ENCODE measurements at regions not wholly inside any gene's neighbourhood (a gene's known extent, or its start where the extent isn't known, plus 50 kb on each side); places are given as distances from the start of the nearest gene placed in this dataset.

GRCh38 chr17:53253956-53254597, 568.6 kb upstream of the KIF2B start:
- POLR2A ChIA-PET = no interaction called here

GRCh38 chr17:53249036-53249435, 573.7 kb upstream of the KIF2B start:
- no peaks in the 10 kb centered on the region; the same call in none of the 2 replicates for H3K9me3 ChIP-seq
- H3K36me3 ChIP-seq (replicated peaks in 1 of 2; ENCODE audit: control insufficient read depth in 1 of 2, insufficient read depth in 2 of 2, low read length in 1 of 2) = no peaks in the 10 kb centered on the region
- H3K9me2 ChIP-seq = no peaks in the 10 kb centered on the region
- H3K79me2 ChIP-seq (ENCODE audit: insufficient read depth) = no peaks in the 10 kb centered on the region
- H3K4me1 ChIP-seq (ENCODE audit: control insufficient read depth in 1 of 2, insufficient read depth in 2 of 2, low read depth in 1 of 2, low read length in 1 of 2) = no peaks in the 10 kb centered on the region; a peak in 1 of 4 replicates
- H3K27ac ChIP-seq (ENCODE audit: low read depth in 2 of 2, low read length in 1 of 2) = no peak overlapping the region
- no peaks in the 10 kb centered on the region for H4K20me1 ChIP-seq (ENCODE audit: insufficient read depth)
- H3F3A ChIP-seq (replicated peaks; ENCODE audit: insufficient read depth) = no peaks in the 10 kb centered on the region
- ChIA-PET POLR2A (no interaction called here), CTCF (no interaction called here)
- no peak for DNase-seq
- no peak overlapping the region for H2AFZ ChIP-seq (ENCODE audit: low read depth)
- no peak overlapping the region for H3K4me3 ChIP-seq (ENCODE audit: low read depth in 2 of 2, low read length in 1 of 2)
- WGBS (ENCODE audit: low lambda C conversion rate) = 11% methylated on average over 3 of the region's 3 CpGs
- no peak overlapping the region for H3K4me2 ChIP-seq
- TF ChIP-seq EP300 (IDR thresholded peaks at IDR 0.05; ENCODE audit: borderline replicate concordance in 1 of 2, low read depth in 1 of 2, low read length in 1 of 2) (no peak), RXRA (IDR thresholded peaks at IDR 0.05; ENCODE audit: borderline replicate concordance, low read depth) (no peak), FOXJ3 (CRISPR knock-in tag; IDR thresholded peaks at IDR 0.05) (no peak), FOSL2 (IDR thresholded peaks at IDR 0.05; ENCODE audit: borderline replicate concordance, low read depth) (no peak), ZBTB33 (IDR thresholded peaks at IDR 0.05; ENCODE audit: borderline replicate concordance, low read depth) (no peak), IRF3 (IDR thresholded peaks at IDR 0.05; ENCODE audit: low read depth, low read length) (no peak), FOXM1 (IDR thresholded peaks at IDR 0.05; ENCODE audit: low read depth) (no peak), RFX5 (IDR thresholded peaks at IDR 0.05; ENCODE audit: low read length) (no peak), REST (IDR thresholded peaks at IDR 0.05; ENCODE audit: low read depth, low read length) (no peak), TCF12 (IDR thresholded peaks at IDR 0.05) (no peak), PBX3 (IDR thresholded peaks at IDR 0.05) (no peak), SIN3A (IDR thresholded peaks at IDR 0.05; ENCODE audit: borderline replicate concordance, low read depth, low read length) (no peak), RAD21 (IDR thresholded peaks at IDR 0.05; ENCODE audit: low read length) (no peak)
- H3K9ac ChIP-seq = no peak overlapping the region
- no peaks in the 10 kb centered on the region for H3K27me3 ChIP-seq (ENCODE audit: insufficient read depth)

More at GRCh38 chr17:53253956-53254597, 568.6 kb upstream of the KIF2B start:
- H2AFZ ChIP-seq (ENCODE audit: low read depth) = no peak overlapping the region
- H3K4me3 ChIP-seq (ENCODE audit: low read depth in 2 of 2, low read length in 1 of 2) = no peak overlapping the region
- no peak overlapping the region for H3K27ac ChIP-seq (ENCODE audit: low read depth in 2 of 2, low read length in 1 of 2)
- no peaks in the 10 kb centered on the region for H4K20me1 ChIP-seq (ENCODE audit: insufficient read depth)
- no peaks in the 10 kb centered on the region; a peak in 1 of 4 replicates for H3K4me1 ChIP-seq (ENCODE audit: control insufficient read depth in 1 of 2, insufficient read depth in 2 of 2, low read depth in 1 of 2, low read length in 1 of 2)
- H3F3A ChIP-seq (replicated peaks; ENCODE audit: insufficient read depth) = no peaks in the 10 kb centered on the region
- H3K9me3 ChIP-seq = no peaks in the 10 kb centered on the region
- H3K79me2 ChIP-seq (ENCODE audit: insufficient read depth) = no peaks in the 10 kb centered on the region
- no peak for TF ChIP-seq RXRA (IDR thresholded peaks at IDR 0.05; ENCODE audit: borderline replicate concordance, low read depth)
- no peak for TF ChIP-seq NRF1 (IDR thresholded peaks at IDR 0.05; ENCODE audit: low read depth, low read length)
- H3K9ac ChIP-seq = no peak overlapping the region
- H3K27me3 ChIP-seq (ENCODE audit: insufficient read depth) = no peaks in the 10 kb centered on the region
- CTCF ChIA-PET = no interaction called here
- H3K4me2 ChIP-seq = no peak overlapping the region
- H3K9me2 ChIP-seq = no peaks in the 10 kb centered on the region
- WGBS (ENCODE audit: low lambda C conversion rate) = 6% methylated on average over 1 of the region's 1 CpG
- DNase-seq = no peak
- no peaks in the 10 kb centered on the region for H3K36me3 ChIP-seq (replicated peaks in 1 of 2; ENCODE audit: control insufficient read depth in 1 of 2, insufficient read depth in 2 of 2, low read length in 1 of 2)
